NCI-H2107 (cell line): ENCODE measurements at regions not wholly inside any gene's neighbourhood (a gene's known extent, or its start where the extent isn't known, plus 50 kb on each side); places are given as distances from the start of the nearest gene placed in this dataset.
"Not testable (repeated sequence)": the region's sequence is repeated elsewhere in the genome, so short reads cannot be mapped to it uniquely, and the experiment has no call there.

Source experiments
- DNase-seq: peaks from one replicate; lab custom pipeline; 2025; lab: John Stamatoyannopoulos, UW

DNA sequence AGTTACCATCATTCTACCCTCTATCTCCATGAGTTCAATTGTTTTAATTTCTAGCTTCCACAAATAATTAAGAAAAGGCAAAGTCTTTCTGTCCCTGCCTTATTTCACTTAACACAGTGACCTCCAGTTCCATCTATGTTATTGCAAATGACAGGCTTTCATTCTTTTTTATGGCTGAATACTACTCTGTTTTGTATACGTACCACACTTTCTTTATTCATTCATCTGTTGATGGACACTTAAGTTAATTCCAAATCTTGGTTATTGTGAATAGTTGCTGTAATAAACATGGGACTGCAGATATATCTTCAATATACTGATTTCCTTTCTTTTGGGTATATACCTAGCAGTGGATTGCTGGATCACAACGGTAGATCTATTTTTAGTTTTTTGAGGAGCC lies 314.1 kb downstream of the SV2B start:
- no peak for DNase-seq

GRCh38 chr15:91415258-91415657 lies 315.2 kb downstream of the SV2B start:
- DNase-seq, result not testable (repeated sequence)

DNA sequence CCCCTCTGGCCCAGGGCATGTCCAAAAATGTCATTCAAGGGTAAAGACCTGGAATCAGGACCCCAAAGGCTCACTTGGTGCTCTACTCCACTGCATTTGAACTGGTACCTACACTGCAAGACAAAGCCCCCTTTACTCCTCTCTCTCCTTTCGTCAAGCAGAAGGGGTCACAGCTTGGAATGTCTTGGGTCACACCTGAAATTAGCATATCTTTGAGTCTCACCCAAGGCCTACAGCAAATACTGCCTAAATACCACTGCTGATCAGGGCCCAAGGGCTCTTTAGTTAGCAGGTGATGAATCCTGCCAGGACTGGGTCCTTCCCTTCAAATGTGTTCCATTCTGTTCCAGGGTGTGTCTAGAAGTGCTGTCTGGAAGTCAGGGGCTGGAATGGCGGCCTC lies 320.6 kb downstream of the SV2B start:
- no peak for DNase-seq

- DNase-seq, result no peak
Measured at GRCh38 chr15:91422797-91423196, 322.7 kb downstream of the SV2B start.

DNA sequence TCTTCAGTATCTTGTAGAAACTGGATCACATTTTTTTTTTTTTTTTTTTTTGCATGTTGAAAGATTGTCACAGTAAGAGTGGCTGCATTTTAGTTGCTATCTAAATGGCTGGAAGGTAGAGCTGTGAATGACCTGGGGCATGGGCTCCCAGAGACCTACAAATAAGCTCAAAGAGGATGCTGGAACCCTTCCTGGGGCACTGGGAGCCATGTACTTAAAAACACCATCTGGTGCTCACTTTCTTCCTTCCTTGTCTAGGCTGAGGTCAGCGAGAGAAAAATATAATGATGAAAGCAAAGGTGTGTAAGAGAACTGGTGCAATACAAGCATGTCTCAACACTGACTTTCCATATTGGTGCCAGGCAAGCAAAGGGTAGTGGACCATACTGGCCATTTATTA lies 323.9 kb downstream of the SV2B start:
- DNase-seq, result no peak

GRCh38 chr15:91426412-91426811 lies 326.4 kb downstream of the SV2B start:
- DNase-seq, result no peak

DNA sequence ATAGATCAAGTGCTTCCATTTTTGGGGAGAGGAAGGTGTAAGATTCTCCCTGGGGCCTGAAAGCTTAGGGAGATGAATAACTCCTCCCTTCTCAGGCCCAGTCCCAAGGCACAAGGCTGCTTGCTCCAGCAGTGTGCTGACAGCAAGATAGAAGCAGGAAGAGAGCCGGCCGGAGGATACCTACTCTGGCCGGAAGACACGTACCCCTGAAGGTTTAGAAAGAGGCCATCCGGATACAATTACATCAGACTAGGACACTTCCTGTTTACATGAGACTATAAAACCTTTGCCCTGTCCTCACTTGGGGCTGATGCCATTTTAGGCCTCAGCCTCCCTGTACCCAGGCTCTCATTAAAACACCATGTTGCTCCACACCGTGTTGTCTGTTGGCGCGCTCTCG lies 329.9 kb downstream of the SV2B start:
- no peak for DNase-seq

- DNase-seq, result no peak
Measured at GRCh38 chr15:91431041-91431715, 331.1 kb downstream of the SV2B start.

- no peak for DNase-seq
Measured at GRCh38 chr15:91435113-91435512, 335.1 kb downstream of the SV2B start.

GRCh38 chr15:91444656-91445055 lies 344.6 kb downstream of the SV2B start:
- no peak for DNase-seq

DNA sequence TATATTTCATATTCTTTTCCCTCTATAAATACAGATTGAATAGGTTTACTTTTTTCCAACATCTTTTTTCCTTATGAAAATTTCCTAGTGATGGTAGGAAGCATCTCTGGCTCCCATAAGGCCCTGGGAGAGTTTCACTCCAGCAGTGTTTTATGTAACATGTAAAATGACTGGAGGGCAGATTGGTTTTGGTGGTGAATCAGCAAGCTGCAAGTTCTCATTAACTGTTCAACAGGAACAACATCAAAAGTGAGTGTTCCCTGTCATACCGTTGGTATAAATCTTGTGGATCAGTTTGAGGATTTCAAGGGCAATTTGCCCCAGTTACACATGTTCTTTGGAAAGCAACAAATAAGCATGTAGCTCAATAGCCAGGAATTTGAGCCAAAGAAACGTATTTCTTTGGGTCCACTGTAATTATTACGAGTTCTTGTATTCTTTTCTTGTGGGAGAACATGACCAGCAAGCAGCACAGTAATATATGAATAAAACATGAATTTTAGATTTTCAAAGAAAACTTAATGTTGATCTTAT lies 345.7 kb downstream of the SV2B start:
- no peak for DNase-seq

DNA sequence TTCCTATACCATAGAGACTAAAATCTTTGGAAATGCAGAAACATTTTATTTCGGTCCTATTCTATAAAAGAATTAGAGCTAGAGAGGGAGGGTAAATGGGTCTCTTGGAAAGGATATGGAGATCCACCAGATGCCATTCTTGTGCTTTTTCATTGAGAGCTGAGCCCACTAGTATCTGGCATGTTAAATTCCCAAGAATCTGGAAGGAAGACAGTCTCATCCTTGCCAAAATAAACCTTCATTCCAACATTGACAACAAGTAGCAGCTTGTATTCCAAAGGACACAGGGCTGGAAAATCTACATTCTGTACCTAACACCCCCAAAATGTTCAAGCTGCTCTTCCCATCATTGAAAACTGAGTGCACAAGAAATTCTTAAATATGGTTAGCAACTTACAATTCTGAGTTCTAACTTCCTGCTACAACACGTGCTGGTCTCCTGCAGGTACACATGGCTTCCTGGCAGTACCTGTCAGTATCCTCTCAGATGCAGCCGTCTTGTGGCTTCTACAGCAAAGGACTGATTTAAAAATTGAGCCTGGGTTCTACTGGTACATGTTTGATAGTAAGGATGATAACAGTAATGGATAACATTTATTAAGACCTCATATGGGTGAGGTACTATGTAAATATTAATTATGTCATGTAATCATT lies 348.1 kb downstream of the SV2B start:
- DNase-seq, result no peak

- DNase-seq, result not testable (repeated sequence)
Measured at GRCh38 chr15:91453376-91453775, 353.3 kb downstream of the SV2B start.

DNA sequence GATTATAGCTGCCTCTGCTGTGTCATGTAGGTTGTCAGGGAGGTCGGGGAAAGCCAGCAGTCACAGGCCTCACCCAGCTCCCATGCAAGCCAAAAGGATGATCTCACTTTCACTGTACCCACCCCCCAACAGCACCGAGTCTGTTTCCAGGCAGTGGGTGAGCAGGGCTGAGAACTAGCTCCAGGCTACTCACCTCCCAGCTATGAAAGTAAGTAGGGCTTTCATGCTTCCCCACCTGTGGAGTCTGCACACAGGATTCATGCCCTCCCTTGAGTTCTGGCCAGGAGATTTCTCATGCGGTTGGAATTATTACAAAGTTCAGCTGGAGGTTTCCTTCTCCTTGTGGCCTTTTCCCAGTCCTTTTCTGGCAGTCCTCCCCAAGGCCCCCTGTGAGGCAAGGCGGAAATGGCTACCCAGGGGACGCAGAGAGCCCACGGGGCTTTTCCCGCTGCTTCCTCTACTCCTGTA lies 356.2 kb downstream of the SV2B start:
- DNase-seq, result no peak

- DNase-seq, result no peak
Measured at GRCh38 chr15:91456921-91457320, 356.9 kb downstream of the SV2B start.

DNA sequence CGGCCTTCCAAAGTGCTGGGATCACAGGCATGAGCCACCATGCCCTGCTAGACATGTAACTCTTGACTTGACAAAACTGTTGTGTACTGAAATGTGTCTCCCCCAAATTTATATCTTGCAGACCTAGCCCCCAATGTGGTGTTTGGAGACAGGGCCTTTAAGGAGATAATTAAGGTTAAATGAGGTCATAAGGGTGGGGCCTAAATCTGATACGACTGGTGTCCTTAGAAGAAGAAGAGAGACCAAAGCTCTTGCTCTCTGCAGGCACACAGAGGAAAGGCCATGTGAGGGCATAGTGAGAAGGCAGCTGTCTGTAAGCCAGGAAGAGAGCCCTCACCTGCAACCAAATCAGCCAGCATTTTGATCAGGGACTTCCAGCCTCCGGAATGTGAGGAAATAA lies 361.3 kb downstream of the SV2B start:
- DNase-seq, result no peak

DNA sequence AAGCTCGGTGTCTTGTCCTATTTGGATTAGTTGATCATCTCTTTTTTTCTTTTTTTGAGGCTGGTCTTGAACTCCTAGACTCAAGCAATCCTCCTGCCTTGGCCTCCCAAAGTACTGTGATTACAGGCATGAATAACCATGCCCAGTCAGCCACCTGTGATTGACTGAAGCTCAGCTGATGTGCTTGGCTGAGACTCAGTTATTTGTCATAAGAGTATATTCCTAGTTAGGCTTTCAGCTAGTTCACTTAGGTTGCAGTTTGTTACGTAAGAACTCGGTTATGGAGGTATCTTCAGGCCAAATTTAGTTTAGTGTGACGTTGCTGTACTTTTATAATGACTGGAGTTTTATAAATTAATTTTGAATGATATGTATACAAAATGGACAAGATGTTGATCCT lies 365.0 kb downstream of the SV2B start:
- DNase-seq, result no peak

DNA sequence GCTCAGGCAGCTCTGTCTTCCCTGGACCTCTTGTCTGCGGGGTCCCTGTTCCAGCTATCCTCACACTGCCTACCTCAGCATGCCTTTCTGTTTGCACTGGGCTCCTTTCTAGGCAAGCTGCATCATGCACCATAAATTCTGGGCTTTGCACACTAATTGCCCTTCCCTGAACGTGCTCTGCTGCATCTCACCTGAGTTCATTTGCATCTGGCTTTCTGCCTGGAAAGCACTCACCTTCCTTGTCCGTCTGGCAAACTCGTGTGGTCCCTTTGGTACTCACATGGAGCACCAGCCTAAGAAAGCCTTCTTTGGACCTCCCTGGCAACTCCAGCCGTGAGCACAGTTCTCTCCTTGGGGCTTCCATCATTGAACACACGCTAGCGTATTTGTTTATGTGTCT lies 365.6 kb downstream of the SV2B start:
- peak; percentile 42 for DNase-seq

GRCh38 chr15:91468871-91469580 lies 369.0 kb downstream of the SV2B start:
- DNase-seq, result no peak

DNA sequence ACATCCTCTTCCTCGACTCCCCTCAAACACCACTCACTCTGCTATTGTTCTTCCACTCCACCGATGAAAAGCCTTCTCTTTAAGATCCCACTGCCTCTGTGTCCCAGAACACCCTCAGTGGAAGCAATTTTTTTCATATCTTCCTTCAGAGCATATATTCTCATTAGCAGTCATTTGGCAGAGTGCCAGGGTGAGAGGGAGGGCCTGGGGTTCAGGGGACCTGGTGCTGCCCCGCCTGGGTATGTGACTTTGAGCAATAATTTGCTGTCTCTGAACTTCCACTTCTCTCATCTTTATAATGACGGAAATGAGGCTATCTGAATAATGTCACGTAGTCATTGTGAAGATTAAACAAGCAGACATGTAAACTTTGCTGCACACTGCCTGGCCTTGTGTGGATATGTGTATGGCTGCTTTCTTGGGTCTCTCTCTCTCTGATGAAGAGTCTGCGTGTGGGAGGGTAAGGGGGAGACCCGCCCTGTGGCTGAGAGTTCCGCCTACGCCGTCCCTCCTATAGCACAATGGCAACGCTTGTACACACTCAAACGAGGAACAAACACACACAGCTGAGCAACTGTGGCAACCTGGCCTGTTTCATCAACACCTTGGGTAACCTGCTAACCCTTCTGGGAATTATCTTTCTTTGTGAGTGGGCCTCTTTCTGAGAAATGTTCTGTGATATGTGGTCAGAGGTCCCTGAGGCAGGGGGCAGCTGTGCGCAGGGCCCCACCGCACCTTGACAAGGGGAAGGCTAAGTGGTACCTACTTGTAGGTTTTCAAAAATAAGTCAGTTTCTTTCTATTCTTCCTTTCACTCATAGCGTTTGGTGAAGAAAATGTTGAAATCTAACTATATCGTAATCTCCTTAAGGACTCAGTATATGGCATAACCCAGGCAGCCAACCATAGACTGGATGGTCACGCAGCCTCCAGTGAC lies 369.8 kb downstream of the SV2B start:
- DNase-seq, result no peak

- no peak for DNase-seq
Measured at GRCh38 chr15:91471468-91471867, 371.4 kb downstream of the SV2B start.

GRCh38 chr15:91472316-91472756 lies 372.3 kb downstream of the SV2B start:
- DNase-seq, result no peak
